Trophoblast cell (in vitro differentiated cells and primary cell): ENCODE measurements at regions not wholly inside any gene's neighbourhood (a gene's known extent, or its start where the extent isn't known, plus 50 kb on each side); places are given as distances from the start of the nearest gene placed in this dataset.

Experiments used
- DNase-seq, 2 donors: peaks; one replicate each; pipeline ENCODE4 v3.0.0-alpha.2; 2016
- H2AFZ ChIP-seq: 2 replicates; pipeline ENCODE4 v1.6.1; 2013; ENCODE audit warnings: low read length, moderate library complexity, mild to moderate bottlenecking; ENCODE audit not compliant: insufficient read depth, poor library complexity
- H2AK5ac ChIP-seq: 2 replicates; pipeline ENCODE4 v1.6.1; 2013; ENCODE audit warnings: mild to moderate bottlenecking, low read length
- H2BK120ac ChIP-seq: 2 replicates; pipeline ENCODE4 v1.6.1; 2013; ENCODE audit warnings: low read length, mild to moderate bottlenecking, moderate library complexity; ENCODE audit not compliant: insufficient read depth, poor library complexity
- H2BK12ac ChIP-seq: 2 replicates; pipeline ENCODE4 v1.6.1; 2013; ENCODE audit warnings: mild to moderate bottlenecking, low read length, moderate library complexity
- H2BK5ac ChIP-seq: 2 replicates; pipeline ENCODE4 v1.6.1; 2013; ENCODE audit warnings: low read length, low read depth, moderate library complexity, mild to moderate bottlenecking; ENCODE audit not compliant: poor library complexity
- H3K14ac ChIP-seq: 2 replicates; pipeline ENCODE4 v1.6.1; 2013; ENCODE audit warnings: mild to moderate bottlenecking, low read length
- H3K18ac ChIP-seq: 2 replicates; pipeline ENCODE4 v1.6.1; 2013; ENCODE audit warnings: mild to moderate bottlenecking, low read length
- H3K23ac ChIP-seq: 2 replicates; pipeline ENCODE4 v1.6.1; 2013; ENCODE audit warnings: low read length
- H3K27ac ChIP-seq: 2 replicates; pipeline ENCODE4 v1.5.1; 2013; ENCODE audit warnings: low read depth, mild to moderate bottlenecking, inconsistent platforms, low read length, moderate library complexity
- H3K27me3 ChIP-seq: 2 replicates; pipeline ENCODE4 v1.6.1; 2013; ENCODE audit warnings: inconsistent platforms, mild to moderate bottlenecking, low read length, moderate library complexity; ENCODE audit not compliant: insufficient read depth
- H3K36me3 ChIP-seq, 2 experiments: 1 replicate in 1 of 2; 2 replicates in 1 of 2; pipeline ENCODE4 v1.6.1; 2013; ENCODE audit warnings: low read length in 2 of 2, mild to moderate bottlenecking in 2 of 2, moderate library complexity in 1 of 2; ENCODE audit not compliant: insufficient read depth in 2 of 2, control insufficient read depth in 1 of 2
- H3K4ac ChIP-seq: 2 replicates; pipeline ENCODE4 v1.6.1; 2013; ENCODE audit warnings: low read depth, mild to moderate bottlenecking, low read length, moderate library complexity
- H3K4me1 ChIP-seq, 2 experiments: 1 replicate in 1 of 2; 2 replicates in 1 of 2; pipeline ENCODE4 v1.6.1; 2013; ENCODE audit warnings: low read length in 2 of 2, mild to moderate bottlenecking in 2 of 2, moderate library complexity in 1 of 2; ENCODE audit not compliant: insufficient read depth in 2 of 2, control insufficient read depth in 1 of 2
- H3K4me2 ChIP-seq: 2 replicates; pipeline ENCODE4 v1.6.1; 2013; ENCODE audit warnings: inconsistent platforms, mild to moderate bottlenecking, low read length, moderate library complexity
- H3K4me3 ChIP-seq: 2 replicates; pipeline ENCODE4 v1.5.1; 2013; ENCODE audit warnings: mild to moderate bottlenecking, low read depth, low read length, inconsistent platforms
- H3K79me1 ChIP-seq: one replicate; pipeline ENCODE4 v1.6.1; 2013; ENCODE audit warnings: low read length
- H3K79me2 ChIP-seq: 2 replicates; pipeline ENCODE4 v1.6.1; 2013; ENCODE audit warnings: low read length, mild to moderate bottlenecking; ENCODE audit not compliant: control insufficient read depth, insufficient read depth, poor library complexity
- H3K9ac ChIP-seq: 2 replicates; pipeline ENCODE4 v1.6.1; 2013; ENCODE audit warnings: mild to moderate bottlenecking, low read length
- H3K9me3 ChIP-seq: 2 replicates; pipeline ENCODE4 v1.6.1; 2013; ENCODE audit warnings: low read depth, mild to moderate bottlenecking, control low read depth, inconsistent platforms, low read length; ENCODE audit not compliant: insufficient read depth
- H4K12ac ChIP-seq: 2 replicates; pipeline ENCODE4 v1.6.1; 2013; ENCODE audit warnings: low read depth, mild to moderate bottlenecking, low read length, moderate library complexity
- H4K8ac ChIP-seq: 2 replicates; pipeline ENCODE4 v1.6.1; 2013; ENCODE audit warnings: low read depth, mild to moderate bottlenecking, low read length, moderate library complexity
- H4K91ac ChIP-seq: one replicate; pipeline ENCODE4 v1.6.1; 2013; ENCODE audit warnings: low read depth, mild to moderate bottlenecking, low read length, moderate library complexity
- WGBS: extraction: QIAGEN DNeasy Blood & Tissue Kit; methylation state at CpG from one replicate; pipeline ENCODE4 v1.1.7; 2013; ENCODE audit warnings: missing lambda C conversion rate; ENCODE audit not compliant: insufficient read length, insufficient coverage; ENCODE audit errors: extremely low coverage; 5-methylcytosine and 5-hydroxymethylcytosine counted together

- DNase-seq: peak; percentile 44 to 68
- Histone ChIP-seq H4K12ac (no peak overlapping the region), H4K91ac (peak overlapping the region; percentile 85), H3K79me1 (peaks cover 52% of the 10 kb centered on the region), H3K18ac (peak overlapping the region; percentile 39), H3K4me1 (peaks cover 18 to 24% of the 10 kb centered on the region in 2 experiments), H2BK120ac (peak overlapping the region; percentile 71), H3K36me3 (no peaks in the 10 kb centered on the region), H2AK5ac (peak overlapping the region; percentile 13), H3K27me3 (no peaks in the 10 kb centered on the region), H2AFZ (peak overlapping the region; percentile 13), H3K4me3 (no peak overlapping the region), H3K4me2 (no peak overlapping the region), H4K8ac (peak overlapping the region; percentile 24), H2BK5ac (peak overlapping the region; percentile 57), H3K4ac (peak overlapping the region; percentile 3), H3K9me3 (no peaks in the 10 kb centered on the region), H3K23ac (no peak overlapping the region), H3K79me2 (peaks cover 5% of the 10 kb centered on the region), H2BK12ac (peak overlapping the region; percentile 48), H3K27ac (peak overlapping the region; percentile 57), H3K14ac (peak overlapping the region; percentile 61), H3K9ac (peak overlapping the region; percentile 16)
- WGBS: no CpG with 5 or more reads among the region's 10 CpGs
These were observed 267.8 kb downstream of the RPS24 start for GRCh38 chr10:78301481-78301880.

- peak in 1 of 2 donors; percentile 38 for DNase-seq
- H3K9ac ChIP-seq: no peak overlapping the region
- peak overlapping the region; percentile 85 for H4K91ac ChIP-seq
- H2AK5ac ChIP-seq: no peak overlapping the region
- H3K27me3 ChIP-seq: no peaks in the 10 kb centered on the region
- H3K27ac ChIP-seq: peak overlapping the region; percentile 84
- H3K18ac ChIP-seq: no peak overlapping the region
- peaks cover 5% of the 10 kb centered on the region for H3K79me2 ChIP-seq
- H4K12ac ChIP-seq: no peak overlapping the region
- peak overlapping the region; percentile 47 for H3K4ac ChIP-seq
- H3K4me3 ChIP-seq: no peak overlapping the region
- no peak overlapping the region for H3K23ac ChIP-seq
- H3K9me3 ChIP-seq: no peaks in the 10 kb centered on the region
- peak overlapping the region; percentile 69 for H4K8ac ChIP-seq
- peaks cover 18 to 24% of the 10 kb centered on the region in 2 experiments for H3K4me1 ChIP-seq
- no peak overlapping the region for H2AFZ ChIP-seq
- no CpG with 5 or more reads among the region's 11 CpGs for WGBS
- peak overlapping the region; percentile 63 for H3K4me2 ChIP-seq
- peaks cover 52% of the 10 kb centered on the region for H3K79me1 ChIP-seq
- no peaks in the 10 kb centered on the region for H3K36me3 ChIP-seq
- H2BK12ac ChIP-seq: peak overlapping the region; percentile 86
- H3K14ac ChIP-seq: peak overlapping the region; percentile 61
- peak overlapping the region; percentile 74 for H2BK5ac ChIP-seq
- H2BK120ac ChIP-seq: peak overlapping the region; percentile 71
These were observed 268.5 kb downstream of the RPS24 start for GRCh38 chr10:78301891-78302738.

GRCh38 chr10:78302739-78302988, 269.0 kb downstream of the RPS24 start:
- Histone ChIP-seq H3K18ac (peak overlapping the region; percentile 62), H3K36me3 (no peaks in the 10 kb centered on the region), H3K79me2 (peaks cover 5% of the 10 kb centered on the region), H4K91ac (peak overlapping the region; percentile 85), H3K27ac (peak overlapping the region; percentile 84), H4K8ac (peak overlapping the region; percentile 69), H3K4ac (peak overlapping the region; percentile 47), H3K14ac (peak overlapping the region; percentile 78), H2AFZ (no peak overlapping the region), H3K4me3 (peak overlapping the region; percentile 66), H3K79me1 (peaks cover 52% of the 10 kb centered on the region), H2BK12ac (peak overlapping the region; percentile 86), H3K9me3 (no peaks in the 10 kb centered on the region), H4K12ac (peak overlapping the region; percentile 73), H2BK120ac (peak overlapping the region; percentile 54), H3K9ac (no peak overlapping the region), H3K27me3 (no peaks in the 10 kb centered on the region), H3K23ac (no peak overlapping the region), H3K4me1 (peaks cover 18 to 24% of the 10 kb centered on the region in 2 experiments), H2BK5ac (peak overlapping the region; percentile 74), H2AK5ac (peak overlapping the region; percentile 14), H3K4me2 (peak overlapping the region; percentile 63)
- DNase-seq: no peak
- no CpG with 5 or more reads among the region's 3 CpGs for WGBS

- Histone ChIP-seq H2BK12ac (peak overlapping the region; percentile 86), H2AFZ (no peak overlapping the region), H3K9me3 (no peaks in the 10 kb centered on the region), H3K9ac (no peak overlapping the region), H3K27me3 (no peaks in the 10 kb centered on the region), H3K79me2 (peaks cover 5% of the 10 kb centered on the region), H3K79me1 (peaks cover 51% of the 10 kb centered on the region), H4K91ac (peak overlapping the region; percentile 85), H4K12ac (peak overlapping the region; percentile 73), H3K4me3 (peak overlapping the region; percentile 66), H2AK5ac (peak overlapping the region; percentile 14), H3K18ac (peak overlapping the region; percentile 62), H3K4me1 (peaks cover 18 to 24% of the 10 kb centered on the region in 2 experiments), H3K27ac (peak overlapping the region; percentile 84), H2BK120ac (peak overlapping the region; percentile 54), H3K14ac (peak overlapping the region; percentile 78), H2BK5ac (peak overlapping the region; percentile 74), H3K4ac (peak overlapping the region; percentile 47), H3K36me3 (no peaks in the 10 kb centered on the region), H3K23ac (peak overlapping the region; percentile 19), H4K8ac (peak overlapping the region; percentile 69), H3K4me2 (peak overlapping the region; percentile 63)
- DNase-seq: peak; percentile 90 to 93
- no CpG with 5 or more reads among the region's 81 CpGs for WGBS
These were observed 269.6 kb downstream of the RPS24 start for GRCh38 chr10:78302989-78303854.
